GM12874 (cell line): ENCODE measurements at regions not wholly inside any gene's neighbourhood (a gene's known extent, or its start where the extent isn't known, plus 50 kb on each side); places are given as distances from the start of the nearest gene placed in this dataset.

Experiments
- TF ChIP-seq, protein P1 (sequence below): IDR thresholded peaks from 2 replicates; pipeline ENCODE4 v1.5.1; 2011; ENCODE audit warnings: low read depth, mild to moderate bottlenecking, control low read depth, low read length, moderate library complexity; ENCODE audit not compliant: insufficient read depth

DNA sequence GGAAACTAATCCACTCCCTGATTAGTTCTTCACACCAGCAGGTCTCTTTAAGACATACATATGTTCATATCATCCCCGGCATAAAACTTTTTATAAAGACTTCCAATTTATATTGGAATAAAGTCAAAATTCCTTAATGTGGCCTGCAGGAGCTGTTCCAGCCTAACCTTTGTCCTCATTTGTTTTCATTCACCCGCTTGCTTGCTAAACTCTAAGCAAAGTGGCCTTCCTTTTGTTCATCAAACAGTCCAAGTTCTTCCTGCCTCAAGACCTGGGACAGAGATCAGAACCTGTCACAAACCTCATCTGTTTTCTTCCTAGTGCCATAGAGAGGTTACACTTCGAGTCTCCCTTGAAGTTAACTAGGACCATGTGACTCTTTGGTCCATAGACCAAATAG is 339.4 kb upstream of the ID2 start:
- TF ChIP-seq, protein P1, sequence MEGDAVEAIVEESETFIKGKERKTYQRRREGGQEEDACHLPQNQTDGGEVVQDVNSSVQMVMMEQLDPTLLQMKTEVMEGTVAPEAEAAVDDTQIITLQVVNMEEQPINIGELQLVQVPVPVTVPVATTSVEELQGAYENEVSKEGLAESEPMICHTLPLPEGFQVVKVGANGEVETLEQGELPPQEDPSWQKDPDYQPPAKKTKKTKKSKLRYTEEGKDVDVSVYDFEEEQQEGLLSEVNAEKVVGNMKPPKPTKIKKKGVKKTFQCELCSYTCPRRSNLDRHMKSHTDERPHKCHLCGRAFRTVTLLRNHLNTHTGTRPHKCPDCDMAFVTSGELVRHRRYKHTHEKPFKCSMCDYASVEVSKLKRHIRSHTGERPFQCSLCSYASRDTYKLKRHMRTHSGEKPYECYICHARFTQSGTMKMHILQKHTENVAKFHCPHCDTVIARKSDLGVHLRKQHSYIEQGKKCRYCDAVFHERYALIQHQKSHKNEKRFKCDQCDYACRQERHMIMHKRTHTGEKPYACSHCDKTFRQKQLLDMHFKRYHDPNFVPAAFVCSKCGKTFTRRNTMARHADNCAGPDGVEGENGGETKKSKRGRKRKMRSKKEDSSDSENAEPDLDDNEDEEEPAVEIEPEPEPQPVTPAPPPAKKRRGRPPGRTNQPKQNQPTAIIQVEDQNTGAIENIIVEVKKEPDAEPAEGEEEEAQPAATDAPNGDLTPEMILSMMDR = no peak

DNA sequence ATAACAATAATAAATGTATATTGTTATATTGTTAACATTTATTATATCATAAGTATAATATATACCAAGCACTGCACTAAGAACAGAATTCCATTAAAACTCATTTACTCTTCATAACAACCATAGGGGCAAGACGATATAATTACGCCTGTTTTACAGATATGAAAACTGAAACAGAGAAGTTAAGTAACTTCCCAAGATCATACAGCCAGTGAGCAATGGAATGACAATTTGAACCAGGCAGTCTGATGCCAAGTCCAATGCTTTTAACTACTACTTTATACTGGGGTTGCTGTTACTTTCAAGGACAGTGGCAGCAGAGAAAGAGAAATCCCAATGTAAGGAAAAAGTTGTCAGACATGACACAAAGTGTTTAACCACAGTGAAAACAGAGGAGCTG is 338.8 kb upstream of the ID2 start:
- TF ChIP-seq, protein P1 = no peak

DNA sequence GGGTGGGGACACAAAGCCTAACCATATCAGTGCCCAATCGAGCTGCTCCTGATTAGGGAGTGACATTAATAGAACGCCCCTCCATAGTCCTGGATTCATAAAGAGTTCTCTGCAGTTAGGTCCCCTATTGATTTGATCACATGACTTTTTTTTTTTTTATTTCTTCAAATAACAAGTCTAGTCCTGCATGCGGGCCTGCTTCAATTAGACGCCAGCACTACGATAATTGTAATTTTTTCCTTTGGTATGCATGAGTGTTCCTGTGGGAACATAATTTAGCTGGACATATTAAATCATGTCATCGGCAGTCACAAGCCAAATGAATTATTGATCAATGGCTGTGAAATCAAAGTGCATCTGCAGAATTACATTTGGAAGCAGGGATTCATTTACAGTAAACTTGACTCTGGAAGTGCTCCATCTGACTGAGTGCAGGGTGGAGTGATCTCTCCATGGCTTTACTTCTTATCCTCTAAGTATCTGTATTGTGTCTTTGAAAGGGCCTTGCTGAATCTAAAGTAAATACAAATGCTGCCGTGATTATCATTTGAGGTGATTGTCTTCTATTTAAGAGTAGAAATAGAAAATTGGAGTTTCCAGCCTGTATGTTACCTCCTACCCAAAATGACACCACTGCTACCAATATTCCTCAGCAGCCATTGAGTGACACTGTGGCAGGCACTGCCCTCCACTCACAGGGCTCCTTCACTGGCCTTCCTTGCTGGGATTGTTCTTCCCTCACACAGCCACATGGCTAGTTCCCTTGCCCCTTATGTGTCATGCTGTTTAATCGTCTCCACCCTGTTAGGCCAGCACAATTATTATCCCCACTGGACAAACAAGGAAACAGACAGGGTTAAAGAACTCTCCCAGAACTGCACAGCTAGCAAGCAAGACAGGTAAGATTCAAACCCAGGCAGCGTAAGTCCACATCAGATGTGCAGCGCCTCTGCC is 337.4 kb upstream of the ID2 start:
- TF ChIP-seq, protein P1 = no peak

DNA sequence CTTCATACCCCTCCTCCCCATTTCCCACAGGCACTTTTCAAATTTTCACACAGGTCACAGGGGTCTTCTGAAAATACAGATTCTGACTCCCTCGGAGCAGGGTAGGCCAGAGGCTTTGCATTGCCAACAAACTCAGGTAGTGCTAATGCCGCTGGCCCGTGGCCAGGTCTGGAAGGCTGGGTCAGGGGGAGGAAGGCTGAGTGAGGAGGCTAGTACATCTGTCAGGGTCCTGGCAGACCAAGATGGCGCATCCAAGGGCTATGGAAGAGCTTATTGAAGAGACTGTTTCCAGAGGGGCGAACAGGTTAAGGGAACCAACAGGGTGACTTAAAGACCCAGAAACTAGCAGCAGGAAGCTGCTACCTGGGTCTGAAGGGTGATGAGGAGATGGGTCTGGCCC is 336.7 kb upstream of the ID2 start:
- TF ChIP-seq, protein P1 = no peak

DNA sequence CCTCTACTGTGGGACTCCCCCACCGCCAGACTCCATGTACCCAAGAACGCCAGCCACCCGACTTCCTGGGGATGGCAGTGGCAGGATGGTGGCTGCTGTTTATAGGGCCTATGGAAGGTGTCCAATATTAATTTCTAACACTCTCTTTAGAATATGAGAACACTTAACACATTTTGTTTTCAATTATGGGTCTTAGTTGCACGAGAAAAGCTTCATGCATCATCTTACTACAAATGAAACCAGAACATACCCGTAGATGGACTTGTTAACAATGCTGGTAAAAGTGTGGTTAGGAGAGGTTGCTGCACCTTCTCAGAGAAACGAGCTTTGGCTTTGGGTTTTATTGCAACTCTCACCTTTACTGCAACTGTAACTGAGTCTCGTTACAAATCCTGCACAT is 335.6 kb upstream of the ID2 start:
- TF ChIP-seq, protein P1 = no peak

DNA sequence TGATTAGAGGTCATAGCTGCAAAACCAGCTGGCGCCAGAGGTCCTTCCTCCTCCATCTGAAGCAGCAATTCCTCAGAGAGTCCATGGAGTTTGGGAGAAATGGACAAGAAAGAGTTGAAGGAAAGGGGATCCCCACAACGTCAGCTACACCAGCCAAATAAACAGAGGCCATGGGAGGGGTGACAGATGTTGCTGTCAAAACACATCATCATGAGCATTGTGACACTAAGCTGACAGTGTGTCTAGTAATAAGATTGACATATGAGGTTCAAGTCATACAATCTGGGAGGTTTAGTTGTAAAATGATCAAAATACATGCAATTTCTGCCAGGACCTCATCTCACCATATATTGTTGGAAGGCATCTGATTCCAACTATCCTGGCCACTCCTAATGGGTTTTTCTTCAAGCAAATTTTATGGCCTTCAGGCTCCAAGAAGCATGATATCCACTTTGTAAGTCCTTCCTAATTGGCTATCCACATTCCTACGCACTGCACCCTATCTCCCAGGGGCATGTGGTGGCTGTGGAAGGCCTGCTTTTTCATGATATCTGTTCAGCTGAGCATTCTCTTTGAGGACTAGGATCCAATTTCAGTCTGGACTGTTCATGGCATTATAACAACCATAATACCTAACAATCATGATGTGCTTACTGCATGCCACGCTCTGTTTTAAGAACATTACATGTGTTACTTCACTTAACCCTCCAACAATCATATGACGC is 335.0 kb upstream of the ID2 start:
- TF ChIP-seq, protein P1 = no peak

DNA sequence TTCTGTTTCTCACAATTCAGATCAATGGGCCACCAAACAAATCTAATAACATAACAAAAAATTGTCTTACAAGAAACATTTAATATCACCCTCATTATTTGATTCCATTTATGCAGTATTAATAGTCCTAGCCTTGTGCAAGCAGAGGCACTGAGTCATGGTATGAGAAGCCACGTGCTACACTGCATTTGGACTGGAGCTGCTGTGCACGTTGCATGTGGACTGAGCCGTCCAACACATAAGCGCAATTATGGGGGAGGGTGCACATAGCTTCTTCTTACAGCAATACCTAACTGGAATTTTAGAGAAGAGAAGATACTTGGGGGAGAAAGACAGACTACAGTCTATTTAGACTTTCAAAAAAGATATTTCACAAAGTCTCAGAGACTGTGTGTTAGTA is 329.6 kb upstream of the ID2 start:
- TF ChIP-seq, protein P1 = no peak
